HL-60 (cell line): ENCODE measurements at regions not wholly inside any gene's neighbourhood (a gene's known extent, or its start where the extent isn't known, plus 50 kb on each side); places are given as distances from the start of the nearest gene placed in this dataset.

Source experiments
- GABPA ChIP-seq: IDR thresholded peaks from 2 replicates; pipeline ENCODE4 v1.6.1; 2012; ENCODE audit warnings: low read depth
- POLR2AphosphoS5 ChIP-seq: IDR thresholded peaks from 2 replicates; pipeline ENCODE4 v1.6.1; 2012; ENCODE audit warnings: low read depth
- SPI1 ChIP-seq: IDR thresholded peaks from 2 replicates; pipeline ENCODE4 v1.6.1; 2012; ENCODE audit warnings: low read depth, mild to moderate bottlenecking, borderline replicate concordance
- TF ChIP-seq, protein P1 (sequence below): IDR thresholded peaks from one replicate; pipeline ENCODE4 v1.5.1; 2011; ENCODE audit warnings: low read length, control low read depth, inconsistent platforms; ENCODE audit not compliant: insufficient read depth
- TF ChIP-seq, protein P2 (sequence below): IDR thresholded peaks from 2 replicates; pipeline ENCODE4 v1.6.1; 2012; ENCODE audit warnings: low read depth; ENCODE audit not compliant: insufficient replicate concordance

DNA sequence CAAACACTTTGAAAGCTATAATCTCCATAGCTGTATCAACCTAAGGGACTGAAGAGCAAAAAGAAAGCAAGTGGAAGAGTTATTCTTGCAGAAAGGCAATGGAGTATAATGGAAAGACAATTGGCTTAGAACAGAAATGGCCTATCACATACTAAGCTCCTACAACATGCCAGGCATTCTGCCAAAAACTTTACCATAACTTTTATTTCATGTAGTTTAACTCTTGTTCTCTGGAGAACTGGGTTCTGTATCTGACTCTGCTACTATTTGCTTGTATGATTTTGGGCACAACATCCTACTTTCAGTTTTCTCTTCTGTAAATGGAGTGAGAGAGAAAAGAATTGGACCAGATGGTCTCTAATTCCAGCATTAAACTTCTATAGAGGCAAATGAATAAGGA is 449.1 kb downstream of the GPATCH2 start:
- TF ChIP-seq SPI1 (no peak), POLR2AphosphoS5 (no peak), GABPA (no peak)
- TF ChIP-seq, protein P1, sequence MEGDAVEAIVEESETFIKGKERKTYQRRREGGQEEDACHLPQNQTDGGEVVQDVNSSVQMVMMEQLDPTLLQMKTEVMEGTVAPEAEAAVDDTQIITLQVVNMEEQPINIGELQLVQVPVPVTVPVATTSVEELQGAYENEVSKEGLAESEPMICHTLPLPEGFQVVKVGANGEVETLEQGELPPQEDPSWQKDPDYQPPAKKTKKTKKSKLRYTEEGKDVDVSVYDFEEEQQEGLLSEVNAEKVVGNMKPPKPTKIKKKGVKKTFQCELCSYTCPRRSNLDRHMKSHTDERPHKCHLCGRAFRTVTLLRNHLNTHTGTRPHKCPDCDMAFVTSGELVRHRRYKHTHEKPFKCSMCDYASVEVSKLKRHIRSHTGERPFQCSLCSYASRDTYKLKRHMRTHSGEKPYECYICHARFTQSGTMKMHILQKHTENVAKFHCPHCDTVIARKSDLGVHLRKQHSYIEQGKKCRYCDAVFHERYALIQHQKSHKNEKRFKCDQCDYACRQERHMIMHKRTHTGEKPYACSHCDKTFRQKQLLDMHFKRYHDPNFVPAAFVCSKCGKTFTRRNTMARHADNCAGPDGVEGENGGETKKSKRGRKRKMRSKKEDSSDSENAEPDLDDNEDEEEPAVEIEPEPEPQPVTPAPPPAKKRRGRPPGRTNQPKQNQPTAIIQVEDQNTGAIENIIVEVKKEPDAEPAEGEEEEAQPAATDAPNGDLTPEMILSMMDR = no peak
- TF ChIP-seq, protein P2, sequence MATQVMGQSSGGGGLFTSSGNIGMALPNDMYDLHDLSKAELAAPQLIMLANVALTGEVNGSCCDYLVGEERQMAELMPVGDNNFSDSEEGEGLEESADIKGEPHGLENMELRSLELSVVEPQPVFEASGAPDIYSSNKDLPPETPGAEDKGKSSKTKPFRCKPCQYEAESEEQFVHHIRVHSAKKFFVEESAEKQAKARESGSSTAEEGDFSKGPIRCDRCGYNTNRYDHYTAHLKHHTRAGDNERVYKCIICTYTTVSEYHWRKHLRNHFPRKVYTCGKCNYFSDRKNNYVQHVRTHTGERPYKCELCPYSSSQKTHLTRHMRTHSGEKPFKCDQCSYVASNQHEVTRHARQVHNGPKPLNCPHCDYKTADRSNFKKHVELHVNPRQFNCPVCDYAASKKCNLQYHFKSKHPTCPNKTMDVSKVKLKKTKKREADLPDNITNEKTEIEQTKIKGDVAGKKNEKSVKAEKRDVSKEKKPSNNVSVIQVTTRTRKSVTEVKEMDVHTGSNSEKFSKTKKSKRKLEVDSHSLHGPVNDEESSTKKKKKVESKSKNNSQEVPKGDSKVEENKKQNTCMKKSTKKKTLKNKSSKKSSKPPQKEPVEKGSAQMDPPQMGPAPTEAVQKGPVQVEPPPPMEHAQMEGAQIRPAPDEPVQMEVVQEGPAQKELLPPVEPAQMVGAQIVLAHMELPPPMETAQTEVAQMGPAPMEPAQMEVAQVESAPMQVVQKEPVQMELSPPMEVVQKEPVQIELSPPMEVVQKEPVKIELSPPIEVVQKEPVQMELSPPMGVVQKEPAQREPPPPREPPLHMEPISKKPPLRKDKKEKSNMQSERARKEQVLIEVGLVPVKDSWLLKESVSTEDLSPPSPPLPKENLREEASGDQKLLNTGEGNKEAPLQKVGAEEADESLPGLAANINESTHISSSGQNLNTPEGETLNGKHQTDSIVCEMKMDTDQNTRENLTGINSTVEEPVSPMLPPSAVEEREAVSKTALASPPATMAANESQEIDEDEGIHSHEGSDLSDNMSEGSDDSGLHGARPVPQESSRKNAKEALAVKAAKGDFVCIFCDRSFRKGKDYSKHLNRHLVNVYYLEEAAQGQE = no peak
